Right cardiac atrium (tissue), 5 donors: ENCODE measurements at regions not wholly inside any gene's neighbourhood (a gene's known extent, or its start where the extent isn't known, plus 50 kb on each side); places are given as distances from the start of the nearest gene placed in this dataset.
A peak's percentile ranks its signal among the peaks of the same experiment; 100 is the strongest.

Experiments used
- ATAC-seq, 2 donors: fragments of 200-7000 bp; cut with Tn5 transposase; one replicate each; pipeline versions ENCODE4 v1.8.0 to v1.9.1; 2020; ENCODE audit warnings: moderate library complexity in 2 of 2, mild to moderate bottlenecking in 1 of 2
- DNase-seq, 3 donors: peaks; one replicate each; pipeline ENCODE4 v3.0.0-alpha.2; 2020
- H3K27ac ChIP-seq: one replicate; pipeline ENCODE4 v1.5.1; 2013; ENCODE audit warnings: mild to moderate bottlenecking, low read length, control low read depth, moderate library complexity
- H3K27me3 ChIP-seq: one replicate; pipeline ENCODE4 v1.6.1; 2013; ENCODE audit not compliant: control insufficient read depth, insufficient read depth
- H3K4me1 ChIP-seq: one replicate; pipeline ENCODE4 v1.6.1; 2013; ENCODE audit warnings: low read length; ENCODE audit not compliant: control insufficient read depth, insufficient read depth
- H3K4me3 ChIP-seq: one replicate; pipeline ENCODE4 v1.5.1; 2013; ENCODE audit warnings: low read length, control low read depth
- H3K9me3 ChIP-seq: one replicate; pipeline ENCODE4 v1.6.1; 2013; ENCODE audit warnings: low read length; ENCODE audit not compliant: control insufficient read depth
- WGBS: extraction: QIAGEN DNeasy Blood & Tissue Kit; methylation state at CpG from one replicate; pipeline ENCODE4 v1.1.7; 2013; 5-methylcytosine and 5-hydroxymethylcytosine counted together
- intact Hi-C, 4 donors: fragments of 100-400 bp; cut with DNase I; formaldehyde crosslinking; loops; one replicate each; pipeline versions ENCODE4 v1.11.0 to v1.14.0; 2022 to 2023
- donor health status: healthy with polysubstance abuse.
- donor health status: DM: no; HTN: yes; CAD: no.
- donor health status: DM: no; HTN: no; CAD: no.
- donor health status: DM: no; HTN: yes; CAD: no; lungs with severe emphysema.
- donor health status: DM: yes; HTN: yes; CAD: no.

DNA sequence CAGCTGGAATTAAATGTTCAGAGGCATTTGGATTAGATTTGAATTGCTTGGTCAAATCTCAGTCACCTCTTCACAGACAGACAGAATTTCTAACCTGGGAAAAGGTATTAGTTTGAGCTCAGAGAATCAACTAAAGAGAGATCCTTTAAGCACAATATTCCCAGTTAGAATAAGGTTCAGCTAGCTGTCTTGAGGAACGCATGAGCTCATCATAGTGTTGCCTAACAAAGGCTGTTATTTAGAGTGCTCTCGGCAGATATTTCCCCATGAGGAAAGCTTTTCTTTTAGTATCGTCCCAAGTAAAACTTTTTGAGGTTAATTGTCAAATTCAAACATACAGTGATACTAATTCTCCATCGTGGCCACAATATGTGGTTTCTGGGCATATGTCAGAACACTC is 269.9 kb downstream of the HLX start:
- no peak overlapping the region for H3K27ac ChIP-seq
- ATAC-seq (peak; percentile 69 to 83), DNase-seq (no peak)
- H3K4me1 ChIP-seq, result no peaks in the 10 kb centered on the region
- WGBS, result 50% methylated on average over 4 of the region's 4 CpGs
- H3K9me3 ChIP-seq, result peaks cover 3% of the 10 kb centered on the region
- no peaks in the 10 kb centered on the region for H3K27me3 ChIP-seq
- intact Hi-C loops, result no loop called here
- H3K4me3 ChIP-seq, result no peak overlapping the region

GRCh38 chr1:221149555-221150075 is 270.4 kb downstream of the HLX start:
- Histone ChIP-seq H3K27ac (no peak overlapping the region), H3K4me1 (no peaks in the 10 kb centered on the region), H3K27me3 (no peaks in the 10 kb centered on the region), H3K4me3 (no peak overlapping the region), H3K9me3 (peaks cover 3% of the 10 kb centered on the region)
- DNase-seq (no peak), ATAC-seq (no peak)
- 70% methylated on average over 1 of the region's 1 CpG for WGBS
- intact Hi-C loops, result no loop called here

GRCh38 chr1:221150996-221151395 is 271.8 kb downstream of the HLX start:
- intact Hi-C loops, result no loop called here
- no peaks in the 10 kb centered on the region for H3K27me3 ChIP-seq
- no peak for ATAC-seq

DNA sequence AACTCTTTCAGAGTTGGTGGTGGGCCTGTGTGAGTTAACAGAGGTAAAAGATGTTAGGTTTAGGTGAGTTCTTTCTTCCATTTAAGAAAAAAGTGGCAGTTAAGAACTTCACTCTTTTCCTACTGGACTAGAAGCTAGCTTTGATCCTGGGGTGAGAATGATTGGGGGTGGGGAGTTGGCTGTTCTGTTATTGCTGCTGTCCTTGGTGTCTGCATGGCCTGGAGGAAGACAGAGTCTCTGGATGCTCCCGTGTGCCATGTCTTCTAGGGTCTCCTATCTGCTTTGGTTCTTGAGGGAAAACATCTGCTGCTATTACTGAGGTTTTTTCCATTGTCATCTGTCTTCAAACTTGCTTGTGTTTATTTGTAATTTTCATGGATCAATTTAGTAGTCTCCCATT is 275.7 kb downstream of the HLX start:
- peaks cover 3% of the 10 kb centered on the region for H3K9me3 ChIP-seq
- no peak overlapping the region for H3K27ac ChIP-seq
- H3K4me1 ChIP-seq, result no peaks in the 10 kb centered on the region
- intact Hi-C loops, result no loop called here
- DNase-seq, result no peak
- H3K4me3 ChIP-seq, result no peak overlapping the region
- H3K27me3 ChIP-seq, result no peaks in the 10 kb centered on the region
- 25% methylated on average over 1 of the region's 1 CpG for WGBS
- no peak for ATAC-seq

More at GRCh38 chr1:221150996-221151395, 271.8 kb downstream of the HLX start:
- H3K9me3 ChIP-seq, result peaks cover 3% of the 10 kb centered on the region
- H3K4me1 ChIP-seq, result no peaks in the 10 kb centered on the region
- H3K27ac ChIP-seq, result no peak overlapping the region
- no peak for DNase-seq
- H3K4me3 ChIP-seq, result no peak overlapping the region

GRCh38 chr1:221157026-221157761 is 278.0 kb downstream of the HLX start:
- ATAC-seq, result no peak
- WGBS, result 68% methylated on average over 6 of the region's 6 CpGs
- H3K4me3 ChIP-seq, result no peak overlapping the region
- H3K27ac ChIP-seq, result no peak overlapping the region
- DNase-seq, result no peak
- H3K27me3 ChIP-seq, result no peaks in the 10 kb centered on the region
- no peaks in the 10 kb centered on the region for H3K9me3 ChIP-seq
- no peaks in the 10 kb centered on the region for H3K4me1 ChIP-seq
- intact Hi-C loops, result no loop called here

- 88% methylated on average over 2 of the region's 2 CpGs for WGBS
- intact Hi-C loops, result loop anchor here in 1 of 4 donors (10.0 kb wide), 1 partner anchor 275 kb away; no protein-coding TSS in a partner anchor
- H3K27ac ChIP-seq, result no peak overlapping the region
- no peaks in the 10 kb centered on the region for H3K9me3 ChIP-seq
- no peak overlapping the region for H3K4me3 ChIP-seq
- H3K27me3 ChIP-seq, result no peaks in the 10 kb centered on the region
- ATAC-seq, result no peak
- no peak for DNase-seq
- no peaks in the 10 kb centered on the region for H3K4me1 ChIP-seq
Measured at GRCh38 chr1:221159608-221160007, 280.4 kb downstream of the HLX start.

DNA sequence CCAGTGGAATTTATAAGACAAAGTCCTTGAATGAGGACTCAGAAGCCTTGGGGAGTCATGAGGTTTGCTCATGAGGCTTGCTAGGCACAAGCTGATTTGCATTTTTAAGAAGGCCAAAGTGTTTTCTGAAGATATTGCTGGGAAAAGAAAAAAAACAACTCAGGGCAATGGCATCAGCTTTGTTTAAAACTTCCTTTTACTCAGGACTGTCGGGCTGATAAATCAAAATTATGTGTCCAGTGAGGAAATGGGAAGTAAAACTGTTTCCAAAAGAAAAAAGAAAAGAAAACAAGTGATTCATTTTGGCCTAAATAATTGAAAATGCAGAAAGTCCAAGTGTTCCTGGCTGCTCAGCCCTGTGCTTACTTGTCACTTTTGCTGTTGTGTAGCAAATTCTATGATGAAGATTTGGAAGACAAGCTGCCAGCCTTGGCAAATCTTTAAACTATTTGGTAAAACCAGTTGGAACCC is 282.4 kb downstream of the HLX start:
- peak; percentile 62 to 77 for ATAC-seq
- peak in 1 of 3 donors; percentile 44 for DNase-seq
- Histone ChIP-seq H3K27ac (no peak overlapping the region), H3K9me3 (no peaks in the 10 kb centered on the region), H3K27me3 (no peaks in the 10 kb centered on the region), H3K4me1 (peaks cover 3% of the 10 kb centered on the region), H3K4me3 (no peak overlapping the region)
- intact Hi-C loops, result loop anchor here in 1 of 4 donors (10.0 kb wide), 1 partner anchor 277 kb away; no protein-coding TSS in a partner anchor
- WGBS, result 20% methylated on average over 1 of the region's 1 CpG

GRCh38 chr1:221162352-221162751 is 283.1 kb downstream of the HLX start:
- H3K27me3 ChIP-seq, result no peaks in the 10 kb centered on the region
- ATAC-seq (no peak), DNase-seq (no peak)
- no peak overlapping the region for H3K4me3 ChIP-seq
- peaks cover 3% of the 10 kb centered on the region for H3K4me1 ChIP-seq
- no peaks in the 10 kb centered on the region for H3K9me3 ChIP-seq
- H3K27ac ChIP-seq, result no peak overlapping the region
- intact Hi-C loops, result loop anchor here in 1 of 4 donors (10.0 kb wide), 1 partner anchor 278 kb away; no protein-coding TSS in a partner anchor
- 59% methylated on average over 2 of the region's 2 CpGs for WGBS

GRCh38 chr1:221162939-221163338 is 283.7 kb downstream of the HLX start:
- no peak for ATAC-seq
- Histone ChIP-seq H3K4me1 (peaks cover 3% of the 10 kb centered on the region), H3K9me3 (no peaks in the 10 kb centered on the region), H3K27ac (no peak overlapping the region), H3K27me3 (no peaks in the 10 kb centered on the region), H3K4me3 (no peak overlapping the region)
- intact Hi-C loops, result loop anchor here in 1 of 4 donors (10.0 kb wide), 1 partner anchor 278 kb away; no protein-coding TSS in a partner anchor
- WGBS, result 84% methylated on average over 2 of the region's 2 CpGs
- no peak for DNase-seq

DNA sequence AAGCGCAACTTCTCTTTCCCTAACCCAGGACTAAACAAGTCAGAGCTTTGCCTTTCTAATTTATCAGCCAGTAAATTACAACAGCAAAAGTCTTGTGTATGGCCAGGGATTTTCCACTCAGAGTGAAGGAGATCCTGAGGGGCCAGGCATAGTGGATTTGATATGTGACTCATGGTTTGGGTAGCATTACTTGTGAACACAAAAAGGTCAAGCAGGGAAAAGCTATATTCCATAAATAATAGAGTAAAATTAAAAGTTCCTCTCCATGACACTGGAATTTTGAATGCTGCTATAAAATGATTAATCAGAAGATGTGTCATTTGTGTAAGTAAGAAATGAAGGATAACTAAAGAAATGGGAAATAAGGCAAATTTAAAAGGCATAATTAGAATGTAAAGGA is 284.8 kb downstream of the HLX start:
- ATAC-seq, result no peak
- intact Hi-C loops, result loop anchor here in 1 of 4 donors (10.0 kb wide), 1 partner anchor 279 kb away; no protein-coding TSS in a partner anchor

More for the DNA sequence above, 284.8 kb downstream of the HLX start:
- DNase-seq, result no peak
- Histone ChIP-seq H3K9me3 (no peaks in the 10 kb centered on the region), H3K27ac (no peak overlapping the region), H3K4me1 (peaks cover 3% of the 10 kb centered on the region), H3K27me3 (no peaks in the 10 kb centered on the region), H3K4me3 (no peak overlapping the region)
- 93% methylated on average over 1 of the region's 1 CpG for WGBS
